GM19463 (cell line): ENCODE measurements at regions not wholly inside any gene's neighbourhood (a gene's known extent, or its start where the extent isn't known, plus 50 kb on each side); places are given as distances from the start of the nearest gene placed in this dataset.

Experiments
- ATAC-seq: cut with Tn5 transposase; IDR thresholded peaks from one replicate; pipeline ENCODE4 v1.9.1; 2021; ENCODE audit warnings: mild to moderate bottlenecking, moderate library complexity; ENCODE audit not compliant: unreplicated experiment

GRCh38 chr12:100738086-100738485, 56.5 kb upstream of the ANO4 start:
- ATAC-seq = no peak

- ATAC-seq = no peak
Observed at GRCh38 chr12:100741084-100741711, 53.4 kb upstream of the ANO4 start.

DNA sequence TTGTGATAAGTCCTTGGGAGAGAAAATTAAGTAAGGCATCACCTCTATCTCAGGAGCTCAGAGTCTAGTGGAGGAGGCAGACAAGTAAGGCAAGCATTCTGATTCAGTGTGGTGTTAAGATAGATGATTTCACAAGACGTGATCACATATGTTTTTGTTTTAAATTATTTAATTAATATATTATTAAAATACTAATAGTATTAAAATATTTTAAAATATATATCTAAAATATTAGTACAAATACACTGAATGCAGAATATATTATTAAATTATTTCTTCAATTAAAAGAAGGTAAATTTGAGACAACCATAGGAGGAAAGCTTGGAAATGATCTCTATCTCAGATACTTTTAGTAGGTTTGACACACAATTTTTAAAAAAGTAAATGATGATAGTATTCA, 51.5 kb upstream of the ANO4 start:
- no peak for ATAC-seq
